PC-3 (cell line): ENCODE measurements at regions not wholly inside any gene's neighbourhood (a gene's known extent, or its start where the extent isn't known, plus 50 kb on each side); places are given as distances from the start of the nearest gene placed in this dataset.

Source experiments
- ATAC-seq: fragments of 200-7000 bp; cut with Tn5 transposase; 2 replicates; pipeline ENCODE4 v1.9.1; 2020; ENCODE audit warnings: mild to moderate bottlenecking, moderate library complexity
- BruUV-seq: library from RNA; stranded (reverse); fragments of 400-500 nt; replicated peaks from 2 replicates; lab custom pipeline; 2021; lab: Mats Ljungman, UMichigan
- CTCF ChIA-PET: fragments of 300-600 bp; sonication (Branson Sonifier 250); formaldehyde crosslinking; loops from one replicate; lab custom pipeline; 2022; ENCODE audit warnings: antibody characterized with exemption; lab: Charles Lee
- POLR2A ChIA-PET: fragments of 300-600 bp; sonication (Branson Sonifier 250); formaldehyde crosslinking; loops from one replicate; lab custom pipeline; 2022; ENCODE audit warnings: antibody characterized with exemption; ENCODE audit not compliant: unreplicated experiment; lab: Charles Lee
- DNase-seq: peaks from one replicate; pipeline ENCODE4 v3.0.0-alpha.2; 2015
- H2AFZ ChIP-seq: fragments of 300-600 bp; sonication (generic); 2 replicates; pipeline ENCODE4 v1.6.0; 2016; ENCODE audit warnings: antibody characterized with exemption, low read length
- H3F3A ChIP-seq: fragments of 300-600 bp; sonication (generic); one replicate; pipeline ENCODE4 v1.6.0; 2017; ENCODE audit warnings: antibody characterized with exemption, low read length, control low read depth, mild to moderate bottlenecking; ENCODE audit not compliant: unreplicated experiment
- H3K27ac ChIP-seq: fragments of 300-600 bp; sonication (generic); 2 replicates; pipeline ENCODE4 v1.5.1; 2016; ENCODE audit warnings: mild to moderate bottlenecking, low read length
- H3K27me3 ChIP-seq: fragments of 300-600 bp; sonication (generic); 2 replicates; pipeline ENCODE4 v1.6.1; 2016; ENCODE audit warnings: low read length, mixed read lengths
- H3K36me3 ChIP-seq: fragments of 300-600 bp; sonication (generic); 2 replicates; pipeline ENCODE4 v1.6.1; 2016; ENCODE audit warnings: low read depth, mixed run types, low read length, mixed read lengths
- H3K4me1 ChIP-seq: fragments of 300-600 bp; sonication (generic); 2 replicates; pipeline ENCODE4 v1.5.1; 2016; ENCODE audit warnings: low read length; ENCODE audit not compliant: insufficient read depth
- H3K4me2 ChIP-seq: fragments of 300-600 bp; sonication (generic); 2 replicates; pipeline ENCODE4 v1.6.0; 2016; ENCODE audit warnings: low read length
- H3K4me3 ChIP-seq: fragments of 300-600 bp; sonication (generic); 2 replicates; pipeline ENCODE4 v1.5.1; 2016; ENCODE audit warnings: mild to moderate bottlenecking, low read length, mixed read lengths
- H3K79me2 ChIP-seq: fragments of 300-600 bp; sonication (generic); 2 replicates; pipeline ENCODE4 v1.6.1; 2017; ENCODE audit warnings: low read length, mixed read lengths
- H3K9ac ChIP-seq: fragments of 300-600 bp; sonication (generic); 2 replicates; pipeline ENCODE4 v1.6.0; 2016; ENCODE audit warnings: mild to moderate bottlenecking, low read length
- H3K9me2 ChIP-seq: fragments of 300-600 bp; sonication (generic); replicated peaks from 2 replicates; pipeline ENCODE4 v1.6.1; 2016; ENCODE audit warnings: mixed run types, low read length, mixed read lengths
- H3K9me3 ChIP-seq: fragments of 300-600 bp; sonication (generic); 2 replicates; pipeline ENCODE4 v1.6.1; 2016; ENCODE audit warnings: low read length, mixed read lengths
- H4K20me1 ChIP-seq: fragments of 300-600 bp; sonication (generic); 2 replicates; pipeline ENCODE4 v1.6.1; 2016; ENCODE audit warnings: low read length, mixed read lengths
- EZH2 ChIP-seq: fragments of 300-600 bp; sonication (generic); IDR thresholded peaks from one replicate; pipeline ENCODE4 v1.6.1; 2017; ENCODE audit warnings: antibody characterized with exemption, mild to moderate bottlenecking, low read length; ENCODE audit not compliant: unreplicated experiment
- EZH2phosphoT487 ChIP-seq: fragments of 300-600 bp; sonication (generic); IDR thresholded peaks from 2 replicates; pipeline ENCODE4 v1.6.1; 2018; ENCODE audit warnings: mild to moderate bottlenecking, antibody characterized with exemption, low read length, borderline replicate concordance
- intact Hi-C: fragments of 100-400 bp; cut with micrococcal nuclease; formaldehyde crosslinking; loops from 2 replicates; pipeline ENCODE4 v1.9.0; 2023
- TF ChIP-seq, protein P1 (sequence below): fragments of 300-600 bp; sonication (generic); conservative IDR thresholded peaks from 2 replicates; pipeline ENCODE4 v1.5.1; 2017; ENCODE audit warnings: antibody characterized with exemption, low read depth, mild to moderate bottlenecking, low read length

DNA sequence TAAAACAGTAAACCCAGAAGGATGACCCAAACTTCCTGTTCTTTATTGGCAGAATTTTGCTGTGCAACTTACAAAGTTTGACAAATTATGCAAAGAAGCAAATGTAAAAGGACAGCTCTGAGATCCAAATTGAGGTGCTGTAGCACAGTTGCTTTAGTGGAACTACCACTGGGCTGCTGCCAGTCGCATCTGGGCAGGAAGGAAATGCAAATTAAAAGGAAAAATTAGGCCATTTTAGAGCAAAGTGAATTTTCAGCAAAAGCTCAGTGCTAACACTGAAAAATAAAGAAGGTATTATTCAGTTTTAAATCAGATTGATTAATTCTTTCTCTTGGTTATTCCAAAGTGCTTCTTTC is 104.5 kb downstream of the ZMAT3 start:
- no peaks in the 10 kb centered on the region for H3K9me2 ChIP-seq
- no peak overlapping the region for H3K9ac ChIP-seq
- H4K20me1 ChIP-seq: no peaks in the 10 kb centered on the region
- DNase-seq (no peak), ATAC-seq (peak; percentile 27; the same call in 1 of the 2 replicates)
- H3K36me3 ChIP-seq: no peaks in the 10 kb centered on the region
- ChIA-PET POLR2A (no interaction called here), CTCF (interaction anchor here (0.6 kb wide), 3 partner anchors 530 to 950 kb away, joined by 3 read pairs; no protein-coding TSS in a partner anchor)
- H3K27me3 ChIP-seq: peaks cover 4% of the 10 kb centered on the region; the same call in 1 of the 2 replicates
- TF ChIP-seq, protein P1, sequence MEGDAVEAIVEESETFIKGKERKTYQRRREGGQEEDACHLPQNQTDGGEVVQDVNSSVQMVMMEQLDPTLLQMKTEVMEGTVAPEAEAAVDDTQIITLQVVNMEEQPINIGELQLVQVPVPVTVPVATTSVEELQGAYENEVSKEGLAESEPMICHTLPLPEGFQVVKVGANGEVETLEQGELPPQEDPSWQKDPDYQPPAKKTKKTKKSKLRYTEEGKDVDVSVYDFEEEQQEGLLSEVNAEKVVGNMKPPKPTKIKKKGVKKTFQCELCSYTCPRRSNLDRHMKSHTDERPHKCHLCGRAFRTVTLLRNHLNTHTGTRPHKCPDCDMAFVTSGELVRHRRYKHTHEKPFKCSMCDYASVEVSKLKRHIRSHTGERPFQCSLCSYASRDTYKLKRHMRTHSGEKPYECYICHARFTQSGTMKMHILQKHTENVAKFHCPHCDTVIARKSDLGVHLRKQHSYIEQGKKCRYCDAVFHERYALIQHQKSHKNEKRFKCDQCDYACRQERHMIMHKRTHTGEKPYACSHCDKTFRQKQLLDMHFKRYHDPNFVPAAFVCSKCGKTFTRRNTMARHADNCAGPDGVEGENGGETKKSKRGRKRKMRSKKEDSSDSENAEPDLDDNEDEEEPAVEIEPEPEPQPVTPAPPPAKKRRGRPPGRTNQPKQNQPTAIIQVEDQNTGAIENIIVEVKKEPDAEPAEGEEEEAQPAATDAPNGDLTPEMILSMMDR: no peak
- TF ChIP-seq EZH2phosphoT487 (no peak), EZH2 (no peak)
- peaks cover 5% of the 10 kb centered on the region; the same call in 1 of the 2 replicates for H3K4me1 ChIP-seq
- H3F3A ChIP-seq: no peaks in the 10 kb centered on the region
- intact Hi-C loops: loop anchor here (5.0 to 10.0 kb wide), 2 partner anchors 432 to 595 kb away; partner anchors contain the start of genes ACTL6A and KCNMB2
- peak overlapping the region; percentile 65 for H3K4me2 ChIP-seq
- H3K79me2 ChIP-seq: no peaks in the 10 kb centered on the region
- no peaks in the 10 kb centered on the region for H3K9me3 ChIP-seq
- H2AFZ ChIP-seq: peak overlapping the region; percentile 56
- no peak overlapping the region for H3K27ac ChIP-seq
- no peak overlapping the region; the same call in 1 of the 2 replicates for H3K4me3 ChIP-seq
- BruUV-seq: no TSS peak

GRCh38 chr3:178966299-178967176 is 105.1 kb downstream of the ZMAT3 start:
- H3K4me3 ChIP-seq: peak overlapping the region; percentile 26; the same call in 1 of the 2 replicates
- peaks cover 4% of the 10 kb centered on the region; the same call in 1 of the 2 replicates for H3K27me3 ChIP-seq
- intact Hi-C loops: loop anchor here (1.0 to 10.0 kb wide), 3 partner anchors 432 to 596 kb away; partner anchors contain the start of genes ACTL6A and KCNMB2
- BruUV-seq: no TSS peak
- H3K4me2 ChIP-seq: peak overlapping the region; percentile 65
- no peak overlapping the region for H3K27ac ChIP-seq
- H3K4me1 ChIP-seq: peaks cover 2% of the 10 kb centered on the region; the same call in 1 of the 2 replicates
- CTCF ChIA-PET: interaction anchor here (0.6 kb wide), 5 partner anchors 79 to 949 kb away, joined by 3 to 7 read pairs (median 3); no protein-coding TSS in a partner anchor
- H3F3A ChIP-seq: no peaks in the 10 kb centered on the region
- POLR2A ChIA-PET: no interaction called here
- peak overlapping the region; percentile 56 for H2AFZ ChIP-seq
- no peaks in the 10 kb centered on the region for H4K20me1 ChIP-seq
- ATAC-seq (peak; percentile 57), DNase-seq (peak; percentile 61)
- no peaks in the 10 kb centered on the region for H3K79me2 ChIP-seq
- no peak overlapping the region for H3K9ac ChIP-seq
- H3K9me3 ChIP-seq: no peaks in the 10 kb centered on the region
- H3K9me2 ChIP-seq: no peaks in the 10 kb centered on the region
- no peak for TF ChIP-seq EZH2phosphoT487
- no peak for TF ChIP-seq EZH2
- TF ChIP-seq, protein P1: peak; percentile 80
- no peaks in the 10 kb centered on the region for H3K36me3 ChIP-seq
